ENCODE measurements at regions not wholly inside any gene's neighbourhood (a gene's known extent, or its start where the extent isn't known, plus 50 kb on each side); places are given as distances from the start of the nearest gene placed in this dataset.

- TF ChIP-seq CTCF (IDR thresholded peaks at IDR 0.05; ENCODE audit: low read depth, low read length, missing input control) (no peak), RAD21 (IDR thresholded peaks at IDR 0.05) (no peak), MAX (IDR thresholded peaks at IDR 0.05) (no peak), GABPA (IDR thresholded peaks at IDR 0.05 in 1 of 2, conservative IDR thresholded peaks at IDR 0.05 in 1 of 2) (no peak), TAF1 (conservative IDR thresholded peaks at IDR 0.05) (no peak), REST (IDR thresholded peaks at IDR 0.05) (no peak), EGR1 (IDR thresholded peaks at IDR 0.05; ENCODE audit: low read depth in 2 of 2) (no peak), JUND (IDR thresholded peaks at IDR 0.05) (no peak), SP1 (IDR thresholded peaks at IDR 0.05) (no peak), ZBTB33 (IDR thresholded peaks at IDR 0.05) (no peak), YY1 (IDR thresholded peaks at IDR 0.05) (no peak), RXRA (IDR thresholded peaks at IDR 0.05) (no peak), HNF4G (IDR thresholded peaks at IDR 0.05) (no peak), ATF3 (IDR thresholded peaks at IDR 0.05) (no peak)
These were observed 50.0 kb upstream of the FAM9C start for GRCh38 chrX:13094374-13094773.

Measured in liver (tissue), 3 donors.